Prostate gland (tissue), 2 donors: ENCODE measurements at regions not wholly inside any gene's neighbourhood (a gene's known extent, or its start where the extent isn't known, plus 50 kb on each side); places are given as distances from the start of the nearest gene placed in this dataset.

Experiments used
- DNase-seq: peaks from one replicate; pipeline ENCODE4 v3.0.0-alpha.2; 2019; ENCODE audit warnings: low spot score
- H3K27ac ChIP-seq, 2 donors: fragments of 200-600 bp; sonication (generic); 2 replicates each; pipeline ENCODE4 v1.5.1; 2017 to 2019
- H3K27me3 ChIP-seq: fragments of 200-600 bp; sonication (generic); replicated peaks from 2 replicates; pipeline ENCODE4 v1.5.1; 2019; ENCODE audit not compliant: insufficient read depth
- H3K36me3 ChIP-seq, 2 donors: fragments of 200-600 bp; sonication (generic); 1 replicate in 1 of 2; 2 replicates in 1 of 2; pipeline versions ENCODE4 v1.5.1 to v1.8.1; 2017 to 2019
- H3K4me1 ChIP-seq: fragments of 200-600 bp; sonication (generic); replicated peaks from 2 replicates; pipeline ENCODE4 v1.5.1; 2019
- H3K4me3 ChIP-seq, 2 donors: fragments of 200-600 bp; sonication (generic); 2 replicates each; pipeline ENCODE4 v1.5.1; 2017 to 2019
- H3K9me3 ChIP-seq: fragments of 200-600 bp; sonication (generic); 2 replicates; pipeline ENCODE4 v1.5.1; 2017
- POLR2A ChIP-seq: fragments of 450-650 bp; IDR thresholded peaks from one replicate; pipeline ENCODE4 v1.6.1; 2016; ENCODE audit warnings: antibody characterized with exemption, mild to moderate bottlenecking
- POLR2AphosphoS5 ChIP-seq: sonication (generic); formaldehyde crosslinking; IDR thresholded peaks from one replicate; pipeline ENCODE4 v1.6.1; 2017; ENCODE audit warnings: antibody characterized with exemption
- WGBS: methylation state at CpG from one replicate; pipeline ENCODE4 v1.1.5; 2018; 5-methylcytosine and 5-hydroxymethylcytosine counted together
- intact Hi-C: fragments of 100-400 bp; cut with DNase I; formaldehyde crosslinking; loops from one replicate; pipeline ENCODE4 v1.14.2; 2022
- TF ChIP-seq, protein P1 (sequence below), 4 experiments: fragments of 200-600 bp in 2 of 4; fragments of 450-650 bp in 2 of 4; sonication (generic) in 2 of 4; IDR thresholded peaks; 1 replicate in 3 of 4; 2 replicates in 1 of 4; pipeline ENCODE4 v1.5.1; 2016 to 2019; ENCODE audit warnings: antibody characterized with exemption in 4 of 4, mild to moderate bottlenecking in 2 of 4, moderate library complexity in 2 of 4

DNA sequence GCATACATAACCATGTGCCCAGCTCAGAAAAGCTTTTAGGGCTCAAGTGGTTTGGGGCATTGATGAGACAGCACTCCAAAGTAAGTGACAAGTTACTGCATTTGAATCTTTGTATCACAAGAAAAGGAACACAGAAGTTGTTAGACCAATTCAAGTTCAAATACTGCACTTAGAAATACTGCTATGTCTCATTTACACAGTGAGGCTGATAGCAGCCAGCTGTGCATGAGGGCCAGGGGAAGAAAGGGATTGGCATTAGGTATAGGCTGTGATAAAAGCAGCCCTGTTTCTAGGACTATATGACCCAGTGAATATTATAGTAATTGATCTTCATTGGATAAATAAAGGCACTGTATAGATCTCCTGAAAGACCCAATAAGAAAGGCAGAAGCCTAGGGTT lies 197.8 kb upstream of the SORCS1 start:
- intact Hi-C loops = no loop called here
- H3K4me1 ChIP-seq = no peaks in the 10 kb centered on the region
- H3K4me3 ChIP-seq = no peak overlapping the region
- no peak for DNase-seq
- TF ChIP-seq POLR2AphosphoS5 (no peak), POLR2A (no peak)
- TF ChIP-seq, protein P1, sequence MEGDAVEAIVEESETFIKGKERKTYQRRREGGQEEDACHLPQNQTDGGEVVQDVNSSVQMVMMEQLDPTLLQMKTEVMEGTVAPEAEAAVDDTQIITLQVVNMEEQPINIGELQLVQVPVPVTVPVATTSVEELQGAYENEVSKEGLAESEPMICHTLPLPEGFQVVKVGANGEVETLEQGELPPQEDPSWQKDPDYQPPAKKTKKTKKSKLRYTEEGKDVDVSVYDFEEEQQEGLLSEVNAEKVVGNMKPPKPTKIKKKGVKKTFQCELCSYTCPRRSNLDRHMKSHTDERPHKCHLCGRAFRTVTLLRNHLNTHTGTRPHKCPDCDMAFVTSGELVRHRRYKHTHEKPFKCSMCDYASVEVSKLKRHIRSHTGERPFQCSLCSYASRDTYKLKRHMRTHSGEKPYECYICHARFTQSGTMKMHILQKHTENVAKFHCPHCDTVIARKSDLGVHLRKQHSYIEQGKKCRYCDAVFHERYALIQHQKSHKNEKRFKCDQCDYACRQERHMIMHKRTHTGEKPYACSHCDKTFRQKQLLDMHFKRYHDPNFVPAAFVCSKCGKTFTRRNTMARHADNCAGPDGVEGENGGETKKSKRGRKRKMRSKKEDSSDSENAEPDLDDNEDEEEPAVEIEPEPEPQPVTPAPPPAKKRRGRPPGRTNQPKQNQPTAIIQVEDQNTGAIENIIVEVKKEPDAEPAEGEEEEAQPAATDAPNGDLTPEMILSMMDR (IDR thresholded peaks at IDR 0.05) = no peak
- no peak overlapping the region for H3K27ac ChIP-seq
- H3K27me3 ChIP-seq = no peaks in the 10 kb centered on the region
- H3K9me3 ChIP-seq = no peaks in the 10 kb centered on the region
- H3K36me3 ChIP-seq = no peaks in the 10 kb centered on the region

DNA sequence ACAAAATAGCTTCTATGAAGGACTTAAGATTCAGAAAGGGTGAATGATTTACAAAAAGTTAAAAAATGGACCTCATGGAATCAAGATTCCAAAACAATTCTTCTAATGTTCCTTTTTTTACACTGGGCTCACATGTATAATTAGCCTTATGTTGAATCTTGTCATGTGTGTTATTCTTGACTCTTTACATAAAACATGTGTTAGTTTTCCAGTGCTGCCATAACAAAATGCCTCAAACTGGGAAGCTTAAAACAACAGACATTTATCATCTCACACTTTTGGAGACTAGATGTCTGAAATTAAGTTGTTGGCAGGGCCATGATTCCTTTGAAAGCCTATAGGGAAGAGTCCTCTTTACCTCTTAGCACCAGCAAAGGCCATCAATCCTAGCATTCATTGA lies 192.5 kb upstream of the SORCS1 start:
- H3K9me3 ChIP-seq = no peaks in the 10 kb centered on the region
- no peaks in the 10 kb centered on the region for H3K27me3 ChIP-seq
- H3K36me3 ChIP-seq = no peaks in the 10 kb centered on the region
- no peak for TF ChIP-seq POLR2A
- TF ChIP-seq, protein P1 (IDR thresholded peaks at IDR 0.05) = no peak
- no peak for TF ChIP-seq POLR2AphosphoS5
- H3K27ac ChIP-seq = no peak overlapping the region
- DNase-seq = no peak
- H3K4me1 ChIP-seq = no peaks in the 10 kb centered on the region
- intact Hi-C loops = no loop called here
- H3K4me3 ChIP-seq = no peak overlapping the region

DNA sequence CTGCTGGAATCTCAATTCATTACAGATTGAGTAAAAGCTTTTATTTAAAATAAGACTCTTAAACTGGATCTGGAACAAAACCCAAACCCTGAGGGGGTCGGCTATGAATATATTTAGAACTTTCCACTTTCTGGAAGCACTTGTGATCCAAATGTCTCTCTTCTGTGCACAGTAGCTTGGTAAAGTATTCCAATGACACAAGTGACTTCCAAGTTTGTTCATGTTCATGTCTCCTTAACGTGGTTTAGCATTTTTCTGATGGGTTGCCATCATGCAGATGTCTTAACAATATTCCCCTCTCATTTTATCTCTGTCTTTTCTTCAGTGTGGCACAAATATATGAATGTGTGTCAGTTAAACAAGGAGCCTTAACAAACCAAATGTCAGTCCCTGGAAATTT lies 191.9 kb upstream of the SORCS1 start:
- DNase-seq = no peak
- Histone ChIP-seq H3K4me3 (no peak overlapping the region), H3K27ac (no peak overlapping the region), H3K9me3 (no peaks in the 10 kb centered on the region), H3K4me1 (no peaks in the 10 kb centered on the region), H3K36me3 (no peaks in the 10 kb centered on the region), H3K27me3 (no peaks in the 10 kb centered on the region)
- WGBS = 63% methylated on average over 2 of the region's 2 CpGs
- TF ChIP-seq, protein P1 (IDR thresholded peaks at IDR 0.05) = no peak
- TF ChIP-seq POLR2A = no peak
- no peak for TF ChIP-seq POLR2AphosphoS5
- intact Hi-C loops = no loop called here

DNA sequence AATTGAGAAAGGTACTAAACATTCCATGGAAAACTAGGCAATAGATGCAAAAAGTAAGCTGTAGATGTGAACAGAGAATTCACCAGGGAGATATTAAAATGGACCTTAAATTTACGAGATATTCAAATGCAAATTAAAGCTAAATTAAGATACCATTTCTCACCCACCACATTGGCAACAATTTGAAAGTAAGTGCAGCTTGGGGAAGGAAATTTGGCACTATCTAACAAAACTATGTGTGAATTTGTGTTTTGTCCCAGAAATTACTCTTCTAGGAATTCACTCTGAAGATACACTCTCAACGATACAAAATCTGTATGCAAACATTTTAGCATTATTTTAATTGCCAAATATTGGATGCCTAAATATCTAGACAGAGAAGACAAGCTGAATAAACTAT lies 178.2 kb upstream of the SORCS1 start:
- no peak overlapping the region for H3K4me3 ChIP-seq
- 89% methylated on average over 2 of the region's 2 CpGs for WGBS

DNA sequence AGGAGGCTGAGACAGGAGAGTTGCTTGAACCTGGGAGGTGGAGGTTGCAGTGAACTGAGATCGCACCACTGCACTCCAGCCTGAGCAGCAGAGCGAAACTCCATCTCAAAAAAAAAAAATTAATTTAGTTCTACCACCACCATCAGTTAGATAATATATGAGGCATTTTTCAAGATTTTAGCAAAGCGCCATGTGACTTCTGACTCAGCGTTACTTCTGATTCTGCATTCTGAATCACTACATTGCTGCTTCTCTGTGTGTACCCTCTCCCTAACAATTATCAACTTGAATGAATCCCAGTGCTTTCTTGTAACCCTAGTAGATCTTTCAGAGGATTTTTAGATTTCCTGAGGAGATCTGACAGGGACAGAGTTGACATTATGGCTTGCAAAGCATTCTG lies 176.8 kb upstream of the SORCS1 start:
- Histone ChIP-seq H3K4me1 (no peaks in the 10 kb centered on the region), H3K4me3 (no peak overlapping the region), H3K27me3 (no peaks in the 10 kb centered on the region), H3K9me3 (no peaks in the 10 kb centered on the region), H3K36me3 (no peaks in the 10 kb centered on the region), H3K27ac (no peak overlapping the region)
- 93% methylated on average over 4 of the region's 4 CpGs for WGBS
- intact Hi-C loops = no loop called here
- DNase-seq = no peak
- TF ChIP-seq POLR2A (no peak), POLR2AphosphoS5 (no peak)
- TF ChIP-seq, protein P1 (IDR thresholded peaks at IDR 0.05) = no peak

More for the DNA sequence above, 178.2 kb upstream of the SORCS1 start:
- DNase-seq = no peak
- intact Hi-C loops = no loop called here
- TF ChIP-seq, protein P1 (IDR thresholded peaks at IDR 0.05) = no peak
- no peak for TF ChIP-seq POLR2A
- no peak for TF ChIP-seq POLR2AphosphoS5
- H3K36me3 ChIP-seq = no peaks in the 10 kb centered on the region
- no peaks in the 10 kb centered on the region for H3K27me3 ChIP-seq
- H3K27ac ChIP-seq = no peak overlapping the region
- H3K9me3 ChIP-seq = no peaks in the 10 kb centered on the region
- no peaks in the 10 kb centered on the region for H3K4me1 ChIP-seq
